Transverse colon (tissue), 3 donors: ENCODE measurements at regions not wholly inside any gene's neighbourhood (a gene's known extent, or its start where the extent isn't known, plus 50 kb on each side); places are given as distances from the start of the nearest gene placed in this dataset.

Source experiments
- POLR2A ChIP-seq: fragments of 450-650 bp; IDR thresholded peaks from one replicate; pipeline ENCODE4 v1.6.1; 2016; ENCODE audit warnings: antibody characterized with exemption, mild to moderate bottlenecking, moderate library complexity
- TF ChIP-seq, protein P1 (sequence below), 5 experiments: fragments of 200-600 bp in 3 of 5; fragments of 450-650 bp in 2 of 5; sonication (generic) in 3 of 5; IDR thresholded peaks; 1 replicate in 2 of 5; 2 replicates in 3 of 5; pipeline ENCODE4 v1.5.1; 2016 to 2017; ENCODE audit warnings: antibody characterized with exemption in 5 of 5, inconsistent platforms in 3 of 5, mild to moderate bottlenecking in 2 of 5, moderate library complexity in 1 of 5

DNA sequence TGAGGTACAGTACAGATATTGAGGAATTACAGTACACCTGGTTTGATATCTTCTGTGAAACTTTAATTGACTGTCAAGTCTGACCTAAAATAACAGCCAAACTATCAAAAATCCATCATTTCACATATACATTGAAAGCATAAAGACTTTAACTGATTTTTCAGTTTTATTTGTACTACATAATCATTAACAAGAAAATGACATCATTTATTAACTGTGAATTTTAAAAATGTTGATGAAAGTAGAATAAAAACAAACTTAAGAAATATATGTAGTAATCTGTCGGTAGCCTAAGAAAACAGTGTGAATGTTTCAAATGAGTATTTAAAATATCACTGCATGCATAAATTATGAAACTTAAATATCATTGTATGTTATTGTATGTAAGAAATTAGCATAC lies 836.7 kb upstream of the GHITM start:
- no peak for TF ChIP-seq POLR2A
- TF ChIP-seq, protein P1, sequence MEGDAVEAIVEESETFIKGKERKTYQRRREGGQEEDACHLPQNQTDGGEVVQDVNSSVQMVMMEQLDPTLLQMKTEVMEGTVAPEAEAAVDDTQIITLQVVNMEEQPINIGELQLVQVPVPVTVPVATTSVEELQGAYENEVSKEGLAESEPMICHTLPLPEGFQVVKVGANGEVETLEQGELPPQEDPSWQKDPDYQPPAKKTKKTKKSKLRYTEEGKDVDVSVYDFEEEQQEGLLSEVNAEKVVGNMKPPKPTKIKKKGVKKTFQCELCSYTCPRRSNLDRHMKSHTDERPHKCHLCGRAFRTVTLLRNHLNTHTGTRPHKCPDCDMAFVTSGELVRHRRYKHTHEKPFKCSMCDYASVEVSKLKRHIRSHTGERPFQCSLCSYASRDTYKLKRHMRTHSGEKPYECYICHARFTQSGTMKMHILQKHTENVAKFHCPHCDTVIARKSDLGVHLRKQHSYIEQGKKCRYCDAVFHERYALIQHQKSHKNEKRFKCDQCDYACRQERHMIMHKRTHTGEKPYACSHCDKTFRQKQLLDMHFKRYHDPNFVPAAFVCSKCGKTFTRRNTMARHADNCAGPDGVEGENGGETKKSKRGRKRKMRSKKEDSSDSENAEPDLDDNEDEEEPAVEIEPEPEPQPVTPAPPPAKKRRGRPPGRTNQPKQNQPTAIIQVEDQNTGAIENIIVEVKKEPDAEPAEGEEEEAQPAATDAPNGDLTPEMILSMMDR (IDR thresholded peaks at IDR 0.05) = no peak
